Testis (tissue), 2 donors: ENCODE measurements at regions not wholly inside any gene's neighbourhood (a gene's known extent, or its start where the extent isn't known, plus 50 kb on each side); places are given as distances from the start of the nearest gene placed in this dataset.

Experiments used
- POLR2A ChIP-seq: fragments of 450-650 bp; IDR thresholded peaks from one replicate; pipeline ENCODE4 v1.6.1; 2017; ENCODE audit warnings: antibody characterized with exemption, mild to moderate bottlenecking, moderate library complexity
- TF ChIP-seq, protein P1 (sequence below), 3 experiments: fragments of 450-650 bp in 2 of 3; fragments of 200-600 bp in 1 of 3; sonication (generic) in 1 of 3; IDR thresholded peaks; one replicate each; pipeline ENCODE4 v1.5.1; 2016 to 2019; ENCODE audit warnings: antibody characterized with exemption in 3 of 3, mild to moderate bottlenecking in 2 of 3, moderate library complexity in 1 of 3

DNA sequence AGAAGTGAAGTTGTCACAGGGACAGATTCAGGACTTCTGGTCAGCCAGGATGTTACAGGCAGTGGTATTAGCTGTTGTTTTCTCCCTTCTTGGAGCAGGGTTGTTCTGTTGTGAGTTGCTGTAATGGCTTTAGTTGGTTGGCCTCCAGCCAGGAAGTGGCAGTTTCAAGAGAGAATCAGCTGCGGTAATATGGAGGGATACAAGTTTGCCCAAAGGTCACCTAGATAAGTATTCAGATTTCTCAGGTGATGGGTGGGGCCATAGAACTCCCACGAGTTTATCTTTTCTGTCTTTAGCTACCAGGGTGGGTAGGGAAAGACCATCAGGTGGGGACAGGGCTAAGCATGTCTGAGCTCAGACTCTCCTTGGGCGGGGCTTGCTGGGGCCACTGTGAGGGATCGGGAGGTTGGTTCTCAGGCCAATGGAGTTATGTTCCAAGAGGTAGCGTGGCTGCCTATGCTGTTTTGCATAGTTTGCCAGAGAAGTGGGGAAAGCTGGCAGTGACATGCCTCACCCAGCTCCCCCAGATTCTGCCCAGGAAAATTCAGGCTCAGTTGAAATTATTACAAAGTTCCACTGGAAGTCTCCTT lies 640.4 kb upstream of the CHAC2 start:
- TF ChIP-seq POLR2A = no peak
- TF ChIP-seq, protein P1, sequence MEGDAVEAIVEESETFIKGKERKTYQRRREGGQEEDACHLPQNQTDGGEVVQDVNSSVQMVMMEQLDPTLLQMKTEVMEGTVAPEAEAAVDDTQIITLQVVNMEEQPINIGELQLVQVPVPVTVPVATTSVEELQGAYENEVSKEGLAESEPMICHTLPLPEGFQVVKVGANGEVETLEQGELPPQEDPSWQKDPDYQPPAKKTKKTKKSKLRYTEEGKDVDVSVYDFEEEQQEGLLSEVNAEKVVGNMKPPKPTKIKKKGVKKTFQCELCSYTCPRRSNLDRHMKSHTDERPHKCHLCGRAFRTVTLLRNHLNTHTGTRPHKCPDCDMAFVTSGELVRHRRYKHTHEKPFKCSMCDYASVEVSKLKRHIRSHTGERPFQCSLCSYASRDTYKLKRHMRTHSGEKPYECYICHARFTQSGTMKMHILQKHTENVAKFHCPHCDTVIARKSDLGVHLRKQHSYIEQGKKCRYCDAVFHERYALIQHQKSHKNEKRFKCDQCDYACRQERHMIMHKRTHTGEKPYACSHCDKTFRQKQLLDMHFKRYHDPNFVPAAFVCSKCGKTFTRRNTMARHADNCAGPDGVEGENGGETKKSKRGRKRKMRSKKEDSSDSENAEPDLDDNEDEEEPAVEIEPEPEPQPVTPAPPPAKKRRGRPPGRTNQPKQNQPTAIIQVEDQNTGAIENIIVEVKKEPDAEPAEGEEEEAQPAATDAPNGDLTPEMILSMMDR (IDR thresholded peaks at IDR 0.05) = no peak
